A673 (cell line): ENCODE measurements at regions not wholly inside any gene's neighbourhood (a gene's known extent, or its start where the extent isn't known, plus 50 kb on each side); places are given as distances from the start of the nearest gene placed in this dataset.

ENCODE experiments used
- BruUV-seq: library from RNA; stranded (reverse); fragments of 400-500 nt; replicated peaks from 2 replicates; lab custom pipeline; 2021; lab: Mats Ljungman, UMichigan
- CTCF ChIA-PET: fragments of 300-600 bp; sonication (Branson Sonifier 250); formaldehyde crosslinking; loops from one replicate; lab custom pipeline; 2022; ENCODE audit warnings: antibody characterized with exemption; lab: Charles Lee
- POLR2A ChIA-PET: fragments of 300-600 bp; sonication (Branson Sonifier 250); formaldehyde crosslinking; loops from one replicate; lab custom pipeline; 2022; ENCODE audit warnings: antibody characterized with exemption; ENCODE audit not compliant: low non-redundant PET; lab: Charles Lee
- DNase-seq: peaks from one replicate; pipeline ENCODE4 v3.0.0-alpha.2; 2015; ENCODE audit warnings: low spot score
- H3K27ac ChIP-seq: fragments of 200-600 bp; sonication (generic); 2 replicates; pipeline ENCODE4 v1.5.1; 2016; ENCODE audit warnings: mixed run types, low read depth, mild to moderate bottlenecking, mixed read lengths, antibody characterized with exemption, low read length; ENCODE audit not compliant: poor library complexity, severe bottlenecking
- H3K27me3 ChIP-seq: fragments of 200-600 bp; sonication (generic); replicated peaks from 2 replicates; pipeline ENCODE4 v1.6.1; 2017; ENCODE audit warnings: mixed run types, low read depth, mild to moderate bottlenecking, mixed read lengths, antibody characterized with exemption, low read length; ENCODE audit not compliant: insufficient read depth, poor library complexity
- H3K36me3 ChIP-seq: fragments of 200-600 bp; sonication (generic); 2 replicates; pipeline ENCODE4 v1.6.1; 2016; ENCODE audit warnings: mixed run types, mild to moderate bottlenecking, mixed read lengths, antibody characterized with exemption, low read length; ENCODE audit not compliant: insufficient read depth, poor library complexity, severe bottlenecking
- H3K4me1 ChIP-seq: fragments of 200-600 bp; sonication (generic); 2 replicates; pipeline ENCODE4 v1.6.1; 2017; ENCODE audit warnings: mixed run types, mild to moderate bottlenecking, mixed read lengths, antibody characterized with exemption, low read length; ENCODE audit not compliant: insufficient read depth, poor library complexity, severe bottlenecking
- H3K4me3 ChIP-seq: fragments of 200-600 bp; sonication (generic); 2 replicates; pipeline ENCODE4 v1.5.1; 2016; ENCODE audit warnings: low read depth, mixed run types, mild to moderate bottlenecking, mixed read lengths, low read length; ENCODE audit not compliant: poor library complexity, severe bottlenecking
- H3K9me3 ChIP-seq: fragments of 200-600 bp; sonication (generic); 2 replicates; pipeline ENCODE4 v1.6.1; 2016; ENCODE audit warnings: mixed run types, low read depth, mild to moderate bottlenecking, mixed read lengths, antibody characterized with exemption, low read length; ENCODE audit not compliant: poor library complexity, severe bottlenecking
- EZH2 ChIP-seq: fragments of 200-600 bp; sonication (generic); IDR thresholded peaks from 2 replicates; pipeline ENCODE4 v1.6.1; 2017; ENCODE audit warnings: borderline replicate concordance, low read depth, mild to moderate bottlenecking, mixed read lengths, antibody characterized with exemption, low read length; ENCODE audit not compliant: poor library complexity, severe bottlenecking
- intact Hi-C: fragments of 100-400 bp; cut with micrococcal nuclease; formaldehyde crosslinking; loops from one replicate; pipeline ENCODE4 v1.10.0; 2022; ENCODE audit not compliant: unreplicated experiment
- TF ChIP-seq, protein P1 (sequence below): fragments of 300-800, 200-600 bp; sonication (generic); conservative IDR thresholded peaks from 2 replicates; pipeline ENCODE4 v1.5.1; 2017; ENCODE audit warnings: low read depth, mild to moderate bottlenecking, antibody characterized with exemption, low read length, moderate library complexity, mixed read lengths

DNA sequence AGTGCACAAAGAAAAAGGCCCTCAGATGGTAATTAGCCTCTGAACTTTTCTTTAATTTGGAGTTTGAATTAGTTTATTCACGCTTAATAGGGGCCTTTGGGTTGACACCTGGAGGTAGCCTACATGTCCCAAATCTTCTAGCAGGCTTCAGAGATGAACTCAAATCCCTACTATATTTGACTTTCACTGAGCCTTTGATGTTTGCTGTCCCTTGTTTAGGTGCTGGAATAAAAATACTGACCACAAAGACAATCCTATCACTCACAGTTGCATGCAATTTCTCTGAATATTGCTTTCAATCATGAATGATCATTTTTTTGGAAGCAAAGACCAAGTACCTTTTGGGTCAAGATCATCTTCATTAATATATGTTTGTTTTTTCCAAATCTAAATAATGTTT, 564.0 kb upstream of the FANCL start:
- no peak overlapping the region for H3K27ac ChIP-seq
- no peaks in the 10 kb centered on the region for H3K9me3 ChIP-seq
- intact Hi-C loops = no loop called here
- peaks cover 3% of the 10 kb centered on the region for H3K27me3 ChIP-seq
- TF ChIP-seq EZH2 = no peak
- TF ChIP-seq, protein P1, sequence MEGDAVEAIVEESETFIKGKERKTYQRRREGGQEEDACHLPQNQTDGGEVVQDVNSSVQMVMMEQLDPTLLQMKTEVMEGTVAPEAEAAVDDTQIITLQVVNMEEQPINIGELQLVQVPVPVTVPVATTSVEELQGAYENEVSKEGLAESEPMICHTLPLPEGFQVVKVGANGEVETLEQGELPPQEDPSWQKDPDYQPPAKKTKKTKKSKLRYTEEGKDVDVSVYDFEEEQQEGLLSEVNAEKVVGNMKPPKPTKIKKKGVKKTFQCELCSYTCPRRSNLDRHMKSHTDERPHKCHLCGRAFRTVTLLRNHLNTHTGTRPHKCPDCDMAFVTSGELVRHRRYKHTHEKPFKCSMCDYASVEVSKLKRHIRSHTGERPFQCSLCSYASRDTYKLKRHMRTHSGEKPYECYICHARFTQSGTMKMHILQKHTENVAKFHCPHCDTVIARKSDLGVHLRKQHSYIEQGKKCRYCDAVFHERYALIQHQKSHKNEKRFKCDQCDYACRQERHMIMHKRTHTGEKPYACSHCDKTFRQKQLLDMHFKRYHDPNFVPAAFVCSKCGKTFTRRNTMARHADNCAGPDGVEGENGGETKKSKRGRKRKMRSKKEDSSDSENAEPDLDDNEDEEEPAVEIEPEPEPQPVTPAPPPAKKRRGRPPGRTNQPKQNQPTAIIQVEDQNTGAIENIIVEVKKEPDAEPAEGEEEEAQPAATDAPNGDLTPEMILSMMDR = no peak
- H3K4me3 ChIP-seq = no peak overlapping the region
- CTCF ChIA-PET = no interaction called here
- no peaks in the 10 kb centered on the region for H3K36me3 ChIP-seq
- POLR2A ChIA-PET = no interaction called here
- BruUV-seq = no TSS peak
- no peaks in the 10 kb centered on the region for H3K4me1 ChIP-seq
- DNase-seq = no peak

- ChIA-PET CTCF (no interaction called here), POLR2A (interaction anchor here (0.5 kb wide), 1 partner anchor 248 kb away, joined by 3 read pairs; no protein-coding TSS in a partner anchor)
- BruUV-seq = no TSS peak
- DNase-seq = no peak
- TF ChIP-seq EZH2 = no peak
- TF ChIP-seq, protein P1 = no peak
- Histone ChIP-seq H3K4me1 (no peaks in the 10 kb centered on the region), H3K4me3 (no peak overlapping the region), H3K27me3 (peaks cover 3% of the 10 kb centered on the region), H3K36me3 (no peaks in the 10 kb centered on the region), H3K9me3 (no peaks in the 10 kb centered on the region), H3K27ac (no peak overlapping the region)
- intact Hi-C loops = no loop called here
Measured at GRCh38 chr2:58803192-58803591, 562.1 kb upstream of the FANCL start.

DNA sequence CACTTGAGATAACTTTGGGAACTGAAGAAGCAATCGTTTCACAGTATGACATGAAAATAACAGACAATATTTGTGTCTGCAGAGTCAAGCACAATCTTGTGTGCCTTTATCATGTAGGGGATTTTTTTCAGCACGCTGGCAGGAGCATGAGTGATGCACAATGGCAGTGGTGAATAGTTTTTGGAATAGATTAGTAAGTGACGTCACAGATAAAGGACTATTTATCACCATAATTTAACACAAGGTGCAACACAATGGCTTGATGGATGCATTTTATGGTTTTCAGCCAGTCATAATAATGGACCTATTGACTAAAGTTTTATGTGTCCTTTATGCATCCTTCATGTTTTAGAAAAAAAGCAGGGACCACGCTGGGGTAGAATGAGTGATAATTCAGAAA, 559.8 kb upstream of the FANCL start:
- POLR2A ChIA-PET = no interaction called here
- Histone ChIP-seq H3K4me1 (no peaks in the 10 kb centered on the region), H3K4me3 (no peak overlapping the region), H3K27ac (no peak overlapping the region), H3K27me3 (peaks cover 3% of the 10 kb centered on the region), H3K9me3 (no peaks in the 10 kb centered on the region), H3K36me3 (no peaks in the 10 kb centered on the region)
- DNase-seq = no peak
- TF ChIP-seq, protein P1 = no peak
- TF ChIP-seq EZH2 = no peak
- BruUV-seq = no TSS peak
- intact Hi-C loops = no loop called here
- CTCF ChIA-PET = no interaction called here
